ENCODE measurements at regions not wholly inside any gene's neighbourhood (a gene's known extent, or its start where the extent isn't known, plus 50 kb on each side); places are given as distances from the start of the nearest gene placed in this dataset.

DNA sequence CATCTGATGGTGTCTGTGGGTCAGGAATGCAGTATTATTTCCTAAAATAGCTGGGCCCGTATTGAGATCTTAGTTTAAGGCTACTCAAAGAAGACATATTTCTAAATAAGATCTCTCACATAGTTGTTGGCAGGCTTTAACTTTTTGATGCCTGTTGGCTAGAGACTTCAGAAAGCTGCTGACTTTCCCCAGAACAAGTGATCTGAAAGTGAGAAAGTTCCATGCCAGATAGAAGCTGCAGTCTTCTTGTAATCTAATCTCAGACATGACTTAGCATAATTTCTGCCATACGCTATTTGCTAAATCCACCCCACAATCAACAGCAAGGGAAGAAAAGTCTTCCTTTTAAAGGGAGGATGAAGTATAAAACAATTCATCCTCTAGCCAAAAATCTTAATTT lies 867.1 kb downstream of the IGSF11 start:
- H4K8ac ChIP-seq (ENCODE audit: low read depth, low read length): no peak overlapping the region
- no peak overlapping the region for H3K23ac ChIP-seq (ENCODE audit: low read depth, low read length, poor library complexity)
- no peak overlapping the region for H2BK120ac ChIP-seq (ENCODE audit: low read depth, low read length)
- no peaks in the 10 kb centered on the region for H3K36me3 ChIP-seq (replicated peaks in 1 of 2; ENCODE audit: control insufficient read depth in 2 of 2, insufficient read depth in 2 of 2, low read length in 2 of 2)
- WGBS, 2 donors (ENCODE audit: extremely low coverage in 2 of 2, insufficient read length in 2 of 2, insufficient replicate concordance in 1 of 2): no CpG with 5 or more reads among the region's 2 CpGs
- H2BK5ac ChIP-seq (ENCODE audit: low read length): no peak overlapping the region
- H2AFZ ChIP-seq (ENCODE audit: low read length): no peak overlapping the region
- H4K91ac ChIP-seq (ENCODE audit: low read depth, low read length, poor library complexity): no peak overlapping the region
- H3K9ac ChIP-seq (ENCODE audit: low read depth, low read length, poor library complexity): no peak overlapping the region
- no peak overlapping the region for H3K14ac ChIP-seq (ENCODE audit: low read length)
- no peak overlapping the region for H2BK15ac ChIP-seq (ENCODE audit: low read length)
- H3K4me1 ChIP-seq (ENCODE audit: control insufficient read depth in 2 of 2, insufficient read depth in 1 of 2, low read depth in 1 of 2, low read length in 2 of 2): no peaks in the 10 kb centered on the region
- no peak overlapping the region for H3K4me3 ChIP-seq (ENCODE audit: low read length in 2 of 2)
- no peak overlapping the region for H2BK12ac ChIP-seq (ENCODE audit: low read length)
- no peak overlapping the region for H3K4ac ChIP-seq (ENCODE audit: low read length)
- no peaks in the 10 kb centered on the region for H3K27me3 ChIP-seq (ENCODE audit: control insufficient read depth in 3 of 3, insufficient read depth in 3 of 3, low read depth in 1 of 3, low read length in 3 of 3)
- no peak overlapping the region for H3K18ac ChIP-seq (ENCODE audit: low read length)
- H2AK5ac ChIP-seq (ENCODE audit: low read depth, low read length): no peak overlapping the region
- H3K27ac ChIP-seq (replicated peaks; ENCODE audit: low read length): no peak overlapping the region
- no peaks in the 10 kb centered on the region for H3K79me1 ChIP-seq (ENCODE audit: low read depth, low read length)
- no peak overlapping the region for H3K4me2 ChIP-seq (ENCODE audit: insufficient read depth, low read length, poor library complexity, severe bottlenecking)
- DNase-seq (ENCODE audit: low spot score): no peak
- peaks cover 0 to 3% of the 10 kb centered on the region in 2 donors for H3K9me3 ChIP-seq (replicated peaks in 1 of 2; ENCODE audit: control insufficient read depth in 2 of 2, insufficient read depth in 1 of 2, low read depth in 1 of 2, low read length in 2 of 2)

DNA sequence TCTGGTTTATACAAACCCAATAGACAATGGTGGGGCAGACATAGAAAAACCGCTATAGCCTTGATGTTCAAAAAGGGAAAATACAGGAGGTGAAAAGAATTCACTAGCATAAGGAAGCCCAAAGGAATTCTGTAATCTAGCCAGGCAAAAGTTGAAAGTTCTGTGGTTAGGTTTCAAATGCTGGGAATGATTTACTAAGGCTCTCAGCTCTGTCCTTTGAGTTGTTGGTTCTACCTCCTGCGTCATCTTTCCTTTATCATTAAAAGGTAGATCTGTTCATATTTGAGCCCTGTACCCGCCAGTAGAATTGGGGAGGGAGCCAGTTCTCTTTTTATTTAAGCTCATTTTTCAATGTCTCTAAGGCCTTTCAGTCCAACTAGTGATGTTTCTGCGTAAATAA lies 866.5 kb downstream of the IGSF11 start:
- H3K14ac ChIP-seq (ENCODE audit: low read length): no peak overlapping the region
- no peak overlapping the region for H3K4ac ChIP-seq (ENCODE audit: low read length)
- H2AFZ ChIP-seq (ENCODE audit: low read length): no peak overlapping the region
- no peaks in the 10 kb centered on the region for H3K36me3 ChIP-seq (replicated peaks in 1 of 2; ENCODE audit: control insufficient read depth in 2 of 2, insufficient read depth in 2 of 2, low read length in 2 of 2)
- H3K79me1 ChIP-seq (ENCODE audit: low read depth, low read length): no peaks in the 10 kb centered on the region
- H2BK12ac ChIP-seq (ENCODE audit: low read length): no peak overlapping the region
- peaks cover 0 to 2% of the 10 kb centered on the region in 2 donors for H3K9me3 ChIP-seq (replicated peaks in 1 of 2; ENCODE audit: control insufficient read depth in 2 of 2, insufficient read depth in 1 of 2, low read depth in 1 of 2, low read length in 2 of 2)
- H2AK5ac ChIP-seq (ENCODE audit: low read depth, low read length): no peak overlapping the region
- H2BK5ac ChIP-seq (ENCODE audit: low read length): no peak overlapping the region
- H3K27ac ChIP-seq (replicated peaks; ENCODE audit: low read length): no peak overlapping the region
- no peaks in the 10 kb centered on the region for H3K4me1 ChIP-seq (ENCODE audit: control insufficient read depth in 2 of 2, insufficient read depth in 1 of 2, low read depth in 1 of 2, low read length in 2 of 2)
- no peaks in the 10 kb centered on the region for H3K27me3 ChIP-seq (ENCODE audit: control insufficient read depth in 3 of 3, insufficient read depth in 3 of 3, low read depth in 1 of 3, low read length in 3 of 3)
- H3K23ac ChIP-seq (ENCODE audit: low read depth, low read length, poor library complexity): no peak overlapping the region
- no peak overlapping the region for H3K4me3 ChIP-seq (ENCODE audit: low read length in 2 of 2)
- no peak overlapping the region for H3K18ac ChIP-seq (ENCODE audit: low read length)
- no peak overlapping the region for H4K8ac ChIP-seq (ENCODE audit: low read depth, low read length)
- no CpG with 5 or more reads among the region's 4 CpGs for WGBS, 2 donors (ENCODE audit: extremely low coverage in 2 of 2, insufficient read length in 2 of 2, insufficient replicate concordance in 1 of 2)
- DNase-seq (ENCODE audit: low spot score): no peak
- no peak overlapping the region for H3K4me2 ChIP-seq (ENCODE audit: insufficient read depth, low read length, poor library complexity, severe bottlenecking)
- no peak overlapping the region for H3K9ac ChIP-seq (ENCODE audit: low read depth, low read length, poor library complexity)
- no peak overlapping the region for H4K91ac ChIP-seq (ENCODE audit: low read depth, low read length, poor library complexity)
- no peak overlapping the region for H2BK15ac ChIP-seq (ENCODE audit: low read length)
- no peak overlapping the region for H2BK120ac ChIP-seq (ENCODE audit: low read depth, low read length)

DNA sequence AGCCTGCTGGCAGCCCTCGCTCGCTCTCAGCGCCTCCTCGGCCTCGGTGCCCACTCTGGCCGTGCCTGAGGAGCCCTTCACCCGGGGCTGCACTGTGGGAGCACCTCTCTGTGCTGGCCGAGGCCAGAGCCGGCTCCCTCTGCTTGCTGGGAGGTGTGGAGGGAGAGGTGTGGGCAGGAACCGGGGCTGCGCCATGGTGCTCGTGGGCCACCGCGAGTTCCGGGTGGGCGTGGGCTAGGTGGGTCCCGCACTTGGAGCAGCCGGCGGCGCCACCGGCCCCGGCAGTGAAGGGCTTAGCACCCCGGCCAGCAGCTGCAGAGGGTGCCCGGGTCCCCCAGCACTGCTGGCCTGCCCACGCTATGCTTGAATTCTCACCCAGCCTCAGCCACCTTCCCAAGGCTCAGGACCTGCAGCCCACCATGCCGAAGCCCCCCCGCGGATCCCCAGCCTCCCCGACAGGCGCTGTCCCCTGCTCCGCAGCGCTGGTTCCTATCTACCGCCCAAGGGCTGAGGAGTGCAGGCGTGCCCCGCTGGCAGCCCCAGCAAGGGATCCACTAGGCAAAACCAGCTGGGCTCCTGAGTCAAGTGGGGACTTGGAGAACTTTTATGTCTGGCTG lies 863.3 kb downstream of the IGSF11 start:
- H2BK5ac ChIP-seq (ENCODE audit: low read length): no peak overlapping the region
- no peak overlapping the region for H4K8ac ChIP-seq (ENCODE audit: low read depth, low read length)
- H2AFZ ChIP-seq (ENCODE audit: low read length): no peak overlapping the region
- H2BK120ac ChIP-seq (ENCODE audit: low read depth, low read length): no peak overlapping the region
- peak overlapping the region; percentile 0 for H3K18ac ChIP-seq (ENCODE audit: low read length)
- no peak overlapping the region for H4K91ac ChIP-seq (ENCODE audit: low read depth, low read length, poor library complexity)
- H3K23ac ChIP-seq (ENCODE audit: low read depth, low read length, poor library complexity): no peak overlapping the region
- DNase-seq (ENCODE audit: low spot score): no peak
- H3K4ac ChIP-seq (ENCODE audit: low read length): no peak overlapping the region
- H3K36me3 ChIP-seq (replicated peaks in 1 of 2; ENCODE audit: control insufficient read depth in 2 of 2, insufficient read depth in 2 of 2, low read length in 2 of 2): no peaks in the 10 kb centered on the region
- H2BK15ac ChIP-seq (ENCODE audit: low read length): no peak overlapping the region
- no peak overlapping the region for H3K9ac ChIP-seq (ENCODE audit: low read depth, low read length, poor library complexity)
- no peak overlapping the region for H3K27ac ChIP-seq (replicated peaks; ENCODE audit: low read length)
- H3K9me3 ChIP-seq (replicated peaks in 1 of 2; ENCODE audit: control insufficient read depth in 2 of 2, insufficient read depth in 1 of 2, low read depth in 1 of 2, low read length in 2 of 2): peaks cover 0 to 2% of the 10 kb centered on the region in 2 donors
- H2BK12ac ChIP-seq (ENCODE audit: low read length): no peak overlapping the region
- no peak overlapping the region for H3K4me2 ChIP-seq (ENCODE audit: insufficient read depth, low read length, poor library complexity, severe bottlenecking)
- no peak overlapping the region for H2AK5ac ChIP-seq (ENCODE audit: low read depth, low read length)
- H3K27me3 ChIP-seq (ENCODE audit: control insufficient read depth in 3 of 3, insufficient read depth in 3 of 3, low read depth in 1 of 3, low read length in 3 of 3): no peaks in the 10 kb centered on the region
- H3K4me1 ChIP-seq (ENCODE audit: control insufficient read depth in 2 of 2, insufficient read depth in 1 of 2, low read depth in 1 of 2, low read length in 2 of 2): no peaks in the 10 kb centered on the region
- H3K14ac ChIP-seq (ENCODE audit: low read length): no peak overlapping the region
- WGBS, 2 donors (ENCODE audit: extremely low coverage in 2 of 2, insufficient read length in 2 of 2, insufficient replicate concordance in 1 of 2): no CpG with 5 or more reads among the region's 35 CpGs
- no peak overlapping the region for H3K4me3 ChIP-seq (ENCODE audit: low read length in 2 of 2)
- no peaks in the 10 kb centered on the region for H3K79me1 ChIP-seq (ENCODE audit: low read depth, low read length)

DNA sequence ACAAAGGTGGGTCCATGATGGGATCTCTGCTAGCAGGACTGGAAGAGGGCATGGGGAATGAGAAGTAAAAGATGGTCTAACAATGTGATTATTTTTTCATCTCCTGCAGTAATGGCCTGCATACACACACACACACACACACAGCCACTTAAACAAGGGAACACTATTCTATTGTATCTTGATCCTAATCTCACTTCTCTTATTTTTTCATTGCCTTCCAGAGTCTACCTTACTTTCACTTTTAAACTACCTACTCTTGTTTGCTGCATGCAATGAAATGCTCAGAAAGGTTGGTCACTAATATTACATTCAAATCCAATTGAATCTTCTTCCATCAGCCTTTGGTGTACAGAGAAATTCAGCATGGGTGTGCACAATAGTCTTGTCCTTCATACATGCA lies 853.8 kb downstream of the IGSF11 start:
- Histone ChIP-seq H4K91ac (ENCODE audit: low read depth, low read length, poor library complexity) (no peak overlapping the region), H3K4me1 (ENCODE audit: control insufficient read depth in 2 of 2, insufficient read depth in 1 of 2, low read depth in 1 of 2, low read length in 2 of 2) (no peaks in the 10 kb centered on the region), H3K14ac (ENCODE audit: low read length) (no peak overlapping the region), H3K9ac (ENCODE audit: low read depth, low read length, poor library complexity) (no peak overlapping the region), H3K4ac (ENCODE audit: low read length) (no peak overlapping the region), H3K9me3 (replicated peaks in 1 of 2; ENCODE audit: control insufficient read depth in 2 of 2, insufficient read depth in 1 of 2, low read depth in 1 of 2, low read length in 2 of 2) (no peaks in the 10 kb centered on the region), H2BK15ac (ENCODE audit: low read length) (no peak overlapping the region), H4K8ac (ENCODE audit: low read depth, low read length) (no peak overlapping the region), H3K36me3 (replicated peaks in 1 of 2; ENCODE audit: control insufficient read depth in 2 of 2, insufficient read depth in 2 of 2, low read length in 2 of 2) (no peaks in the 10 kb centered on the region), H2AFZ (ENCODE audit: low read length) (no peak overlapping the region), H3K79me1 (ENCODE audit: low read depth, low read length) (no peaks in the 10 kb centered on the region), H2BK120ac (ENCODE audit: low read depth, low read length) (no peak overlapping the region), H3K4me3 (ENCODE audit: low read length in 2 of 2) (no peak overlapping the region), H2BK12ac (ENCODE audit: low read length) (no peak overlapping the region), H2AK5ac (ENCODE audit: low read depth, low read length) (no peak overlapping the region), H3K27ac (replicated peaks; ENCODE audit: low read length) (no peak overlapping the region), H3K18ac (ENCODE audit: low read length) (no peak overlapping the region), H3K23ac (ENCODE audit: low read depth, low read length, poor library complexity) (no peak overlapping the region), H2BK5ac (ENCODE audit: low read length) (no peak overlapping the region), H3K4me2 (ENCODE audit: insufficient read depth, low read length, poor library complexity, severe bottlenecking) (no peak overlapping the region), H3K27me3 (ENCODE audit: control insufficient read depth in 3 of 3, insufficient read depth in 3 of 3, low read depth in 1 of 3, low read length in 3 of 3) (no peaks in the 10 kb centered on the region)
- DNase-seq (ENCODE audit: low spot score): no peak

Data from neuronal stem cell (in vitro differentiated cells).